ENCODE measurements at regions not wholly inside any gene's neighbourhood (a gene's known extent, or its start where the extent isn't known, plus 50 kb on each side); places are given as distances from the start of the nearest gene placed in this dataset.

- no peaks in the 10 kb centered on the region for H3K36me3 ChIP-seq (ENCODE audit: control insufficient read depth in 2 of 2, insufficient read depth in 1 of 2, low read length in 2 of 2)
- H3K27ac ChIP-seq (ENCODE audit: extremely low read depth, low read depth, low read length) = no peak overlapping the region
- H3K4me3 ChIP-seq (ENCODE audit: low read depth, low read length) = no peak overlapping the region
- ChIA-PET POLR2A (no interaction called here), CTCF (interaction anchor here (0.7 kb wide), 1 partner anchor 53 kb away, joined by 3 read pairs; no protein-coding TSS in a partner anchor)
- H3K4me1 ChIP-seq (ENCODE audit: control insufficient read depth, insufficient read depth, low read length) = no peaks in the 10 kb centered on the region
- TF ChIP-seq ZNF571 (tag by site-specific recombination; IDR thresholded peaks at IDR 0.05) (no peak), ZSCAN16 (tag by site-specific recombination; IDR thresholded peaks at IDR 0.05) (no peak), ZNF777 (tag by site-specific recombination; IDR thresholded peaks at IDR 0.05; ENCODE audit: borderline replicate concordance) (no peak)
- H3K9me3 ChIP-seq (ENCODE audit: control insufficient read depth, insufficient read depth, low read depth, low read length) = no peaks in the 10 kb centered on the region
Observed at GRCh38 chr11:16494918-16495691, 138.8 kb upstream of the SOX6 start.

GRCh38 chr11:16484434-16484833, 128.1 kb upstream of the SOX6 start:
- H3K27ac ChIP-seq (ENCODE audit: extremely low read depth, low read depth, low read length) = no peak overlapping the region
- ChIA-PET CTCF (interaction anchor here (0.6 kb wide), 1 partner anchor 260 kb away, joined by 3 read pairs; no protein-coding TSS in a partner anchor), POLR2A (no interaction called here)

GRCh38 chr11:16474659-16475058, 118.3 kb upstream of the SOX6 start:
- Histone ChIP-seq H3K36me3 (ENCODE audit: control insufficient read depth in 2 of 2, insufficient read depth in 1 of 2, low read length in 2 of 2) (no peaks in the 10 kb centered on the region), H3K27ac (ENCODE audit: extremely low read depth, low read depth, low read length) (no peak overlapping the region), H3K4me3 (ENCODE audit: low read depth, low read length) (no peak overlapping the region), H3K4me1 (ENCODE audit: control insufficient read depth, insufficient read depth, low read length) (no peaks in the 10 kb centered on the region), H3K9me3 (ENCODE audit: control insufficient read depth, insufficient read depth, low read depth, low read length) (no peaks in the 10 kb centered on the region)
- no peak for TF ChIP-seq YY1 (tag by site-specific recombination; IDR thresholded peaks at IDR 0.05)
- no peak for TF ChIP-seq GLI4 (tag by site-specific recombination; IDR thresholded peaks at IDR 0.05)
- no peak for TF ChIP-seq GLIS1 (tag by site-specific recombination; IDR thresholded peaks at IDR 0.05)
- no peak for TF ChIP-seq ZNF529 (tag by site-specific recombination; IDR thresholded peaks at IDR 0.05; ENCODE audit: insufficient replicate concordance)
- TF ChIP-seq ZSCAN18 (tag by site-specific recombination; IDR thresholded peaks at IDR 0.05) = no peak
- no peak for TF ChIP-seq ZNF777 (tag by site-specific recombination; IDR thresholded peaks at IDR 0.05; ENCODE audit: borderline replicate concordance)
- no peak for TF ChIP-seq ZNF2 (tag by site-specific recombination; IDR thresholded peaks at IDR 0.05)
- ChIA-PET POLR2A (no interaction called here), CTCF (no interaction called here)

More at GRCh38 chr11:16484434-16484833, 128.1 kb upstream of the SOX6 start:
- Histone ChIP-seq H3K4me1 (ENCODE audit: control insufficient read depth, insufficient read depth, low read length) (no peaks in the 10 kb centered on the region), H3K36me3 (ENCODE audit: control insufficient read depth in 2 of 2, insufficient read depth in 1 of 2, low read length in 2 of 2) (no peaks in the 10 kb centered on the region), H3K9me3 (ENCODE audit: control insufficient read depth, insufficient read depth, low read depth, low read length) (no peaks in the 10 kb centered on the region), H3K4me3 (ENCODE audit: low read depth, low read length) (no peak overlapping the region)
- TF ChIP-seq ZNF830 (tag by site-specific recombination; IDR thresholded peaks at IDR 0.05; ENCODE audit: low read depth) (no peak), ZNF292 (tag by site-specific recombination; IDR thresholded peaks at IDR 0.05; ENCODE audit: borderline replicate concordance, low read depth) (no peak), ZNF654 (tag by site-specific recombination; IDR thresholded peaks at IDR 0.05; ENCODE audit: low read depth) (no peak), ZNF555 (tag by site-specific recombination; conservative IDR thresholded peaks at IDR 0.05) (no peak), ZNF223 (tag by site-specific recombination; IDR thresholded peaks at IDR 0.05) (no peak), REPIN1 (tag by site-specific recombination; IDR thresholded peaks at IDR 0.05; ENCODE audit: low read depth) (no peak), ZNF664 (tag by site-specific recombination; IDR thresholded peaks at IDR 0.05) (no peak), SP7 (tag by site-specific recombination; IDR thresholded peaks at IDR 0.05) (no peak), ELK4 (IDR thresholded peaks at IDR 0.05; ENCODE audit: borderline replicate concordance, low read depth, low read length) (no peak), KLF16 (tag by site-specific recombination; IDR thresholded peaks at IDR 0.05) (no peak), ZBTB6 (tag by site-specific recombination; IDR thresholded peaks at IDR 0.05) (no peak), ZFP41 (tag by site-specific recombination; IDR thresholded peaks at IDR 0.05; ENCODE audit: borderline replicate concordance) (no peak), ZNF529 (tag by site-specific recombination; IDR thresholded peaks at IDR 0.05; ENCODE audit: insufficient replicate concordance) (no peak), SCRT2 (tag by site-specific recombination; IDR thresholded peaks at IDR 0.05) (no peak), GLI2 (tag by site-specific recombination; IDR thresholded peaks at IDR 0.05; ENCODE audit: borderline replicate concordance, low read depth) (no peak), ZNF623 (tag by site-specific recombination; IDR thresholded peaks at IDR 0.05) (no peak)
